GM19035 (cell line): ENCODE measurements at regions not wholly inside any gene's neighbourhood (a gene's known extent, or its start where the extent isn't known, plus 50 kb on each side); places are given as distances from the start of the nearest gene placed in this dataset.

ENCODE experiments used
- ATAC-seq: cut with Tn5 transposase; IDR thresholded peaks from one replicate; pipeline ENCODE4 v1.9.1; 2021; ENCODE audit not compliant: unreplicated experiment

GRCh38 chr10:121406823-121407545 is 191.3 kb downstream of the FGFR2 start:
- no peak for ATAC-seq

DNA sequence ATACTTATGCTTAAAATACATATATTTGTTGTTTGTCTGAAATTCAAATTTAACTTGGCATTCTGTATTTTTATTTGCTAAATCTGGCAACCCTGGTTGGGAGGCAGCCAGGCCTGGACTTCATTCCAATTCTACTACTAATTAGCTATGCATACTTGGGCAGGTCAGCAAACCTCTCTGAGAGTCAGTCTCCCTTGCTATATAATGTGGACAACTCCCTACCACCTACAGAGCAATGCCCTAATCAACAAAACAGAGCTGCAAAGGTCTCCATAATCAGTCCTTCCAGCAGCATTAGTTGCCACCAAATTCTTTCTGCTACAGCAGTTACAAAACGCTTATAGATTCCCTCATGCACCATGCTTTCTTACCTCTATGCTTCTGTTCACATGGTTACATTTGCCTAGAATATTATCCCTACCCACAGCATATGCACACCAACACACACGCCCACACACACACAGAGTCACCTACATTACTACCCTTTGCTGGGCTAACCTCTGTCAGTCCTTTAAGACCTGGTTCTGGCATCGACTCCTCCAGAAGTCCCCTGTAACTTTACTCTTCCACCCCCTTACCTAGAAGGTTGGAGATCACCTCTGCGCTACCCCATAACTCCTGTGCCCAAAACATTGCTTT is 188.7 kb downstream of the FGFR2 start:
- ATAC-seq: no peak

DNA sequence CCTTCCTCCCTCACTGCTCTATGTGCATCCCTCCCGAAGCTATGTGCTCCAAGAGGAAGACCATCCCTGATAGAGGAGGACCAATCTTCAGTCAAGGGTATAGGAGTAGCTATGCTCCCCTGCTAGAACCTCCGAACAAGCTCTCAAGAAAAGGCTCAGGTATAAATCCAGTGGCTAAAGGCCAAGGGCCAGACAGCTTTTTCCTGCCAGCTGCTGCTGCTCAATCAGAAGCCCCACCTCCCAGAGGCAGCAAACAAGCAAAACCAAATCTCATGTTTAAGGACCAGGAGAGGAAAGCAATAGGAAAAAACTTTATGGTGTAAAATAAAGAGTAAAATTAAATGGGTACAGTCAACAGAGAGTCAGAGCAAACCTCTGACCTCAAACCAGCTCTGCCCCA is 187.2 kb downstream of the FGFR2 start:
- ATAC-seq: no peak

GRCh38 chr10:121413951-121414350 is 184.3 kb downstream of the FGFR2 start:
- ATAC-seq: no peak

GRCh38 chr10:121414366-121415062 is 183.7 kb downstream of the FGFR2 start:
- no peak for ATAC-seq

DNA sequence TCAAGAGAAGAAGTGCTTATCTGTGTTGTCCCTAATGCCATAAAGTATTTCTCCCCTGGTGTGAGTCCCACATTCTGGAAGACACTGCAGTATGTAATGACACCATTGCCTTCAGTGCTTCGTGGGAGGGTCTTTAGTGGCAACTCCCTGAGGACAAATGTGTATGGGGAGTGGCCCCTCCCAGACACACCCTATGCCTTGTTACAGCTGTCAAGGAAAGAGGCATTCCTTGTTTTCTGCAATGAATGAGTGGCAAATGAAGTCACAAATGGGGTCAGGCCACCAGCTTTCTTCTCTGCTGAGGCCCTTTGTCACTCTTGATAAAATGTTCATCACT is 183.2 kb downstream of the FGFR2 start:
- no peak for ATAC-seq

GRCh38 chr10:121416071-121416470 is 182.2 kb downstream of the FGFR2 start:
- no peak for ATAC-seq

- no peak for ATAC-seq
Measured at GRCh38 chr10:121417298-121417697, 180.9 kb downstream of the FGFR2 start.

- ATAC-seq: no peak
Measured at GRCh38 chr10:121418126-121418777, 180.0 kb downstream of the FGFR2 start.

- no peak for ATAC-seq
Measured at GRCh38 chr10:121420006-121420405, 178.2 kb downstream of the FGFR2 start.

DNA sequence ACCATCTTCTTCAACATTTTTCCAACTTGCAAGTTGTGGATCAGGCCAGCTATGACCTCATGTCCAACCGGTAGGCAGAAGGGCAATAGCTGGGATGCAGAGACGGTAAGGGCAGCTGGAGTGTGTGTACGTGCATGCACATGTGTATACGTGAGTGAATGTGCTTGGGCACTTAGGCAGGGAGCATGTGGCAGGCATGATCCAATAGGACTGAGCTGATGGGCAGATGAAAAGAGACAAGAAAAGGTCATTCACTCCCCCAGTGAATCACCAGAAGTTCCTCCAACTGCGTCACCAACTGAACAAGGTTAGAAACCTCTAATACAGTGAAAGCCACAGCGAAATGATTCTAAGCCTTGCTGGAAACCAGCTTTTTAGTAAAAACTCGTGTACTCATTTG is 176.1 kb downstream of the FGFR2 start:
- ATAC-seq: no peak

- no peak for ATAC-seq
Measured at GRCh38 chr10:121425623-121426022, 172.6 kb downstream of the FGFR2 start.

DNA sequence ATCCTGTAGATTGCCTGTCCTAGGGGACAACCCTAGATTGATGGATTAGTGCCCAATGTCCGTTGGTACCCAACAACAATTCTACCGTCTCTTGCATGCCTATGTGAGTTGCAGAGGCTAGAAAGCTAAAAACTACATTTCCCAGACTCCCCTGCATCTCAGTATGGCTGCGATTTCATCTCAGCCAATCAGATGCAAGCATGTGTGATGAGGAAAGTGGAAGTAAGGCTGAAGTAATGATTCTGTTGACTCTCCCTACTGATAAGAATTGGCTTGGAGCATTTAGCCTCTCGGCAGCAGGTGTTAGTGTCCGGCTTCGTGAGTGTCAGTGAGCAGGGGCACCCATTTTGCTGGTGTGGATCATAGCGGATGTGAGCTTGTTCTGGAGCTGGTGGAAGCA is 171.9 kb downstream of the FGFR2 start:
- no peak for ATAC-seq
